HuH-7 (cell line): ENCODE measurements at regions not wholly inside any gene's neighbourhood (a gene's known extent, or its start where the extent isn't known, plus 50 kb on each side); places are given as distances from the start of the nearest gene placed in this dataset.
A peak's percentile ranks its signal among the peaks of the same experiment; 100 is the strongest.

Experiments
- DNase-seq: peaks from one replicate; pipeline ENCODE4 v3.0.0; 2011; ENCODE audit warnings: low spot score

GRCh38 chr17:68184816-68185436, 62.9 kb upstream of the AMZ2 start:
- no peak for DNase-seq

DNA sequence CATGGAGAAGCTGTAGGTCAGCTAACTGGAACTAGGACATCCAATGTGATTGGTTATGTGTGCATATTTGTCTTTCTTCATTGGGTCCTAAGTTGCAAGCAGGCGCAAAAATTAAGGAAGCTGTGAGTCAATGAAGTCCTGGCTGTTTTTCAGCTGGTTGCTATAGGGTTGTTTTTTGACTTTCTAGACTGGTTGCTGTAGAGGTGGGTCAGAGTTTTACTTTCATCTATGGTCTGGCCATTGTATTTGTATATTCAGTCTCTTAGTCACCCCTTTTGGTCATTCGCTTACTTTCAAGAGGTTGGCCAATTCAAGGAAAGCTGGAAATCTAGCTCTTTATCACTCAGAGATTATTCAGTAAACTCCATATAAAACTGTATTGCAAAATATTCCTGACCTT, 62.0 kb upstream of the AMZ2 start:
- no peak for DNase-seq

DNA sequence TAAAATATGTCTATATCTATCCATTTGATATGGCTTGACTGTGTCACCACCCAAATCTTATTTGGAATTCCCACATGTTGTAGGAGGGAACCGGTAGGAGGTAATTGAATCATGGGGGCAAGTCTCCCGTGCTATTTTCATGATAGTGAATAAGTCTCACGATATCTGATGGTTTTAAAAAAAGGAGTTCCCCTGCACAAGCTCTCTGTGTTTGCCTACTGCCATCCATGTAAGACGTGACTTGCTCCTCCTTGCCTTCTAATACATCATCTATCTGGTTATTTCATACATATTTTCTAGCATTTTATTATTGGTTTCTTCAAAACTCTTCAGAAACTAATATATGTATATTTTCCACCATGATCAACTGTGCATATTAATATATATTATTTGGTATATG, 57.3 kb upstream of the AMZ2 start:
- no peak for DNase-seq

GRCh38 chr17:68195667-68196393, 52.0 kb upstream of the AMZ2 start:
- no peak for DNase-seq

DNA sequence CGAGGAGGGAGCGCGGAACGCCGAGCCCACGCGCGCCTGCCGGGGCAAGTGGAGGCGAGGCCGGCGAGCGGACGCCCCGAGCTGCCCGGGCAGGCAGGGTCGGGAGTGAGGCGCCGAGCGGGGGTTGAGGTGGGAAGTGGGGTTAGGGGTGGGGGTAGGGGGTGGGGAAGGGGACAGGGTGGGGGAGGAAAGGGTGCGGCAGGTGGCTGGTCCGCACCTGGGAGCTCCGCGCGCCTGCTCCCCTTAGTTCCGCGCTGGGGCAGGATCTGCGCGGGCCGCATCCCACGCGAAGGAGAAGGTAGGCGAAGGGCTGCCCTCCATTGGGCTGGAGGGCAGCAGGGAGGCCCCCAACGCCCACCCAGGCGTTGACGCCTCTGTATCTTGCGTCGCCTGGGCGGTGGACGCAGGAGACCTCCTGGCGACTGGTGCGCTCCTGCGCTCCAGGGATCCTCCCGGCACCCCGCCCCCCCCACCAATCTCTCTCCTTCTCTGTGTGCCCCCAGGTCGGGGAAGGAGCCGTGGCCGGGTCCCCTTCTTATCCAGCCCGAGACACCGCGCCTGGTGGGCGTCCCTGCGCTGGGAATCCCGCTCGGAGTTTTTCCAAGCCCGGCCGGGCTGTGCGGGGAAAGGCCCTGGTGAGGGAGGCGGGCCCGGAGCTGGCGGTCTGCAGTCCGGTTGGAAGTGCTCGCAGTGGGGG, 51.3 kb upstream of the AMZ2 start:
- peak; percentile 32 for DNase-seq

- DNase-seq = peak; percentile 64
These were observed 50.5 kb upstream of the AMZ2 start for GRCh38 chr17:68197091-68197996.

DNA sequence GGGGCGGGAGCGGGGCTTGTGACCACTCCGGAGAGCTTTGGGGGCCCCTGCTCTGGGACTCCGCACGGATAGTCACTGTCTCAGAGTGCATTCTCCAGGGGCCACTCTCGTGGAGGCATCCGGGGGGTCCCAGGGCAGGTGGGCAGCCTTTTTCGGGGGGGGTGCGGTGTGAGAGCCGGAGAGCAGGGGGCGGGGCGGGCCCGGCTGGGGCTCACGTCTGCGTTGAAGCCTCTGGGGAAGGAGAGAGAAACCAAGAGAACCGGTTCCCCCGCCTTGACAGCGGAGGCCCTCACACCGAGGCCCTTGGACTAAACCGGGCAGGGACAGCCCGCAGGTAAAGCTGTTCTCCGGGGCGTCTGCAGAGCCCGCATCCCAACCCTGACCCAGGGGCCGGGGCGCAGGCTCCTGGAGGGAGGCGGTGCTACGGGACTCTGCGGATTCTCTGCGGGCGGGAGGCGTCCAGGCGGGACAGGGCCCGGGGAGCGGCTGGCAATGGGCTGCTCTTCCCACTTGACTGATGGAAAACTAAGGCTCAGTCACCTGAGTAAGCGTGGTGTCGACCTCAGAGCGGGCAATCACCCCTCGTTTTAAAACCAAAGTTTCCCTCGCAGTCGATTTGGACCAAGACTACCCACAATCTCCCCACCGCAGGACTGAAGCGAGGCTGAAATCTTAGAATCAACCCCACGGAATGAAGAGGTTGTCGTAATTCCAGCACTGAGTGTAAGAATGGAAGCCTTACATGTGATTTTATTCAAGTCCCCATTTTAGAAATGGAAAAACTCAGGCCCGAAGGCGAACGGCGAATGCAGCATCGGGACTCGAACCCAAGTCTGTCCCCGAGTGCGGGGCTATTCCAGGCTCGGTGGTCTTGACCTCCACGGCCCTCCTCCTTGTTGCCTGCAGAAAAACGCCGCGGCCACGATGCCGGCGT, 49.6 kb upstream of the AMZ2 start:
- peak; percentile 43 for DNase-seq
